T-helper 2 cell treated with Interferon-gamma antibody and Interleukin-4, amounts not matched to agents 100 ng/mL and 5 ng/mL, for 36 hours (primary cell): ENCODE measurements at regions not wholly inside any gene's neighbourhood (a gene's known extent, or its start where the extent isn't known, plus 50 kb on each side); places are given as distances from the start of the nearest gene placed in this dataset.

Source experiments
- intact Hi-C: fragments of 100-400 bp; cut with micrococcal nuclease; formaldehyde crosslinking; loops from one replicate; pipeline ENCODE4 v1.15.1; 2023

DNA sequence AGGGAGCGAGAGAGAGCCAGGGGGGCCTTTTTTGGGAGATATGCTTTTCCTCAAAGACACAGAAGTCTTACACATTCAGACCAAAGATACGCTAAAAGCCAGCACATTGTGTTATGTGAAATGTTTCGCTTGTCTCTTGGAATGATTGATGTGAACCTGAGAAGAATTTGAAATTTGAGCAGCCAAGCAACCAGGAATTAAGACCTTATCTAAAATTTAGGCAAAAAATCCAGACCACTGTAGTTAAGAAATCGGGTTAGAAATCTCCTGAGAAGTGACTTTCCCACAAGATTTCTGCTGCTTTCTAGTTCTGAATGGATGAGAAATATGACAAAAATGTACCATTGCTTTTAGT is 223.2 kb upstream of the GMDS start:
- intact Hi-C loops = no loop called here

DNA sequence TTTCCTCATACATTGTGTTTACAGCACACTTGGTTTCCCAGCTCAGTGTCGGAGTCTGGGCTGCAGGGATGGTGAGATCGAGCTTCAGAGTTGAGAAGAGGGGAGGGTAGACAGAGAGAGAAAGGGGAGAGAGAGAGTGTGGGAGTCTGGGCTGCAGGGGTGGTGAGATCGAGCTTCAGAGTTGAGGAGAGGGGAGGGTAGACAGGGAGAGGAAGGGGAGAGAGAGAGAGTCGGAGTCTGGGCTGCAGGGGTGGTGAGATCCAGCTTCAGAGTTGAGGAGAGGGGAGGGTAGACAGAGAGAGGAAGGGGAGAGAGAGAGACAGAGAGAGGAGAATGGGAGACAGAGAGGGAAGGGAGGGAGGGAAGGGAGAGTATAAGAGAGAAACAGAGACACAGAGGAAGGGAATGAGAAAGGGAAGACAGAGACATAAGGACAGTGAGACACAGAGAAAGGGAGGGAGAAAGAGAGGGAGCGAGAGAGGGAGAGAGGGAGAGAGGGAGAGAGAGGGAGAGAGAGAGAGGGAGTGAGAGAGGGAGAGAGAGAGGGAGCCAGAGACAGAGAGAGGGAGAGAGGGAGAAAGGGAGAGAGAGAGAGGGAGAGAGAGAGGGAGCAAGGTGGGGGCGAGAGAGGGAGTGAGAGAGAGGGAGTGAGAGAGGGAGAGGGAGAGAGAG is 222.7 kb upstream of the GMDS start:
- intact Hi-C loops = no loop called here

DNA sequence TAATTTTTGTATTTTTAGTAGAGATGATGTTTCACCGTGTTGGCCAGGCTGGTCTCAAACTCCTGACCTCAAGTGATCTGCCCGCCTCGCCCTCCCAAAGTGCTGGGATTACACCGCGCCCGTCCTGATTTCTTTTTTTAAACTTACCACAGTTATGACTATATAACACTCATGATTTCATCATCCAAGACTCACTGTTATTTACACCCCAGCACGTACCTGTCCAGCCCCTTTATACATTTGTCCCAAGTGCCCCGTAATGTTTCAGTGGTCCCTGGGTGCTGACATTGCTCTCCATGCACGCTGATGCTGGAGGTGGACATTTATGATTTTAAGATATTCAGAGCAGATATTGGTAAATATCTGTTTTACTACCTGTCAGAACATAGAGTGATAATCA is 219.9 kb upstream of the GMDS start:
- intact Hi-C loops = no loop called here

DNA sequence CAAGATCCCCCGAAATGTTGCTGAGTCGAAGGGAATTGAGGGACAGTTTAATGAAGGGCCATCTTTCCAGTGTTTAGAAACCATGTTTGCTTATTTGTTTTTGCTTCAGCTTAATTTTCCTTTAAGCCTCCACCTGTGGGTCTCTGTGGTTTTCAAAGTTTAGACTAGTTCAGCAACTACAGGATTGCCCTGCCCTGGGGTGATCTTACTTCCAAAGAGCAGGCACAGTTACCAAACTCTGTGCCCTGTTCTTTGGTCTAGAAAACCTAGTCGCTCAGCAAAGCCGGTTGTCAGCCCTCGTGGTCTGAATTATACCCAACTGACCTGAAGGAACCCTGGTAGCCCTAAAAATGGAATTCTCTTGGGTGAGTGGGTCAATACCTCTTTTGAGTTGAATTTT is 219.2 kb upstream of the GMDS start:
- intact Hi-C loops = no loop called here

DNA sequence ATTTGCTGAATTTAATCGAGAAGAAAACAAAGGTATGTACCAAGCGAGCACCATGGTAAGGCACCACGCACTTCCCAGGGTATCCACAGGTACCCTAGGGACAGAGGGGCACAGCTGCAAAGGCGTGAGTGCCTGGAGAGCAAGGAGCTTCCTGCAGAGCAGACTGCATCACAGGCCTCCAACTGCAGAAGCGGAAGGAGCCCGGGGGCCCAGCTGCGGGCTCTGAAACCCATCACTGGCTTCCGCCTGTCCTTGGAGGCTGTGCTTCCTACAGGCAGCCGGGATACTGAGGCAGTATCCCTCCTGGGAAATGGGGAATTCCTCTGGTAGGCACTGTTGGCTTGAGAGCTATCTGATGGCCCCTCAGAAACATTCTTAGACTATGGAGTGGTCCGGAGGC is 217.4 kb upstream of the GMDS start:
- intact Hi-C loops = no loop called here

DNA sequence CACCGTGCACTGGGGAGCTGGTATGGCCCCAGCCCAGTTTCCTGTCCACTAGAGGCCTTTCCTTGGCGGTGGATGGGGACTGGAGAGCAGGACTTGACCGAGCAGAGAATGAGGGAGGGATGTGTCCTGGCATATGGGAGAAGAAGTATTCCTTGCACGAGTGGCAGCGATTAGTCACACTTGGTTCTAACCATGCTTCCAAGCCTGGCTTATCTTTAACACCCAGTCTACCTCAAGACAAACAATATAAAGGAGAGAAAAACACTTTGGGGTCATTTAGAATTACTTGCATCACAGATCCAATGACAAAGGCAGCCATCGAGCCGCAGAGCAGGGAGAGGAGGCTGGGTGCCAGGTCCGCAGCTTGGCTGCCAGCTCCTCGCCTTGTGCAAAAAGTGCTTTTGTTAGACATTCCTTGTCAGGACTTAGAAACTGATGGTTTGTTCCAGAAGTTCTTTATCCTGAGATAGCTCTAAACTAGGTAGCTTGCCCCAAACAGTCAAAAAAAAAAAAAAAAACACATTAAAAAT is 214.9 kb upstream of the GMDS start:
- intact Hi-C loops = no loop called here

DNA sequence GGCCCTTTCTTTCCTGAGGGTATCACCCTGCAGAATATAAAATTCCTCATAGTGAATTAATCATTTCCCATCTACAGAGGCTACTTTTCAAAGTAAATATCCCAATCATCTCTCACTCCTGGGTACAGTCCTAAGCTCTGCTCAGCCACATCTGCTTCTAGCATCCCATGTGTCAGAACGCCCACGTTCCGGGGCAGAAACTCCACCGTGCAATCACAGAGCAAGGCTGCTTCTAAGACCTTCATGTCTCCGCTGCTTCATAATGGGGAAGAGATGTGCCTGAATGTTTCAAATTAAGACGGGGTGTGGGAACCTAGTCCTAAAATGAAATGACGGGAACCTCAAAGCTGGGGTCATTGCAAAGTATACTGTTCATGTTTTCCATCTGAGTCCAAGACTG is 208.8 kb upstream of the GMDS start:
- intact Hi-C loops = no loop called here

DNA sequence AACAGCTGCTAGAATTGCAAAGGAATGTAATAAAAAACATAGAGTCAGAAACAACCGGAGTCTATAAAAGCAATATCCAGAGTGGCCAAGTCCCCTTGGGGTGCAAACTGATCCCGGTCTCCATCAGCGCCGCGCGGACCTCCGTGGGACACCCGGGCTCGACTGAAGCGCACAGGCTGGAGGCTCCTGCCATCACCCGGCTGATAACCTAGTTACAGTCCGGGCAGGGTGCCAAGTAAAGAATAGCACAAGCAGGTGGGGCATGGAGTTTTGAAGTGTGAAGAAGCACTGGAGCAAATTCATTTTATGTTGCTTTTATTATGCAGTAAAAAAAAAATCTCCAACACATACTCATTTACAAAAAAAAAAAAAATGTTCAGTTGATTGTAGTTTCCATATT is 205.1 kb upstream of the GMDS start:
- intact Hi-C loops = no loop called here

DNA sequence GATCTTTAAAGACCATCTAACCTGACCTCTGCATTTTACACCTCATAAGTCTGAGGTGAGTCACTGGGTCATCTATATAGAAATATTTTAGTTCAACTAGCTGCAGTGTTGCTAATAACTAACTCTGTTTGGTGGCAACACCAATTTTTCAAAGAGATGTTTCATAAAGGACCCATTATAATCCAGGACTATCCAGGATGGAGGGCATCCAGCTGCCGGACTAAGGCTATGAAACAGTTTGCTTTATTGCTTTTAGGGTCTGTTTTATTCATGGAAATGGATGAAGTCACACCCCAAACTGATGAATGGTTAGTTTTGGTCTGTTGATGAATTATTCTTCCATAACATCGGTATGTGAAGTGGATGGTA is 204.2 kb upstream of the GMDS start:
- intact Hi-C loops = loop anchor here (2.0 to 5.0 kb wide), 3 partner anchors 183 to 852 kb away; no protein-coding TSS in a partner anchor

DNA sequence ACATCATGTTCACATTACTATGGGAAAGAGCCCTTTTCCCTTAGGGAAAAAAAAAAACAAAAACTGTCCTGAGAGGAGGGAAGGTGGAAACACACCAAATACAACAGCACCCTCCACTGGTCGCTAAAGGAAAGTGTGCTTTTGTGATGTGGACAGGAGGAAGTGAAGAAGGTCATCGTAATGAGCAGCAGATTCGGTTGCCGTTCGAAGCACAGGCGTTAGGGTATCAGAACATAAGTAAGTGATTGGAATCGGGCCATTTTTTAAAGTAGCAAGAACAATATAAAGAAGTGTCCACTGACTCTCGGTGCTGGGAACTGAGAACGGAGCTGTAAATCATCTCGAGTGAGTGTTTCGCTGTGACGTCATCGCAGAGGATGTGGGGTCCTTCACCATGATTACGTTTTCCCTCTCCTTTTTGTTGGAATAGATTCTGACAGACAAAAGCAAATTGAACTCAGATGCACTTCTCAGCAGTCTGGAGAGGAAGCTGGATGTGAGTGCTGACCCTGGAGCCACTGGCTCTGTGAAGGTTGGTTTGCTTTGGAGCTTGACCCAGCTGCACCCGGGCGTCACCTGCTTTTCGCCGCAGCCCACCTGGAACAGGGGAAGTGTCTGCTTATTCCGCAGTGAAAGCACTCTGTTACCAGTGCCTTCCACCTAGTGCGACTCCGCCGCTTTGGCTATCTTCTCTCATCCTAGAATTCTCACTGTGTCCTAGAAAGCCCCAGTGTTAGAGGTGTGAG is 203.6 kb upstream of the GMDS start:
- intact Hi-C loops = loop anchor here (2.0 to 5.0 kb wide), 3 partner anchors 183 to 852 kb away; no protein-coding TSS in a partner anchor

DNA sequence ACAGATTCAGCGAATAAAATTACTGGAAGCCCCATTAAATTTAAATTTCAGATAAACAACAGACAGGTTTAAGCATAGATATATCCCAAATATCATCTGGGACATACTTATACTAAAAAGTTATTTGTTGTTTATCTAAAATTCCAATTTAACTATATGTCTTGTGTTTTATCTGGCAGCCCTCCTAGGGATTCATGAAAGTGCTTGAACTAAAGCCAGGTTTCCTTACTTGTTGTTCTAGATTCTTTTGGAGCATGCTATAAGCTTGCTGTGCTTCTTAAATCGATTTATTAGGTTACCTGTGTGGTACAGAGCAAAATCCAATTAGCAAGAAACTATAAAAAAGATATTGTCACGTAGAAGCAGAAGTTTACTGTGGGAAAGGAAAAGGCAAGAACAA is 202.5 kb upstream of the GMDS start:
- intact Hi-C loops = loop anchor here (2.0 to 5.0 kb wide), 3 partner anchors 184 to 851 kb away; no protein-coding TSS in a partner anchor

DNA sequence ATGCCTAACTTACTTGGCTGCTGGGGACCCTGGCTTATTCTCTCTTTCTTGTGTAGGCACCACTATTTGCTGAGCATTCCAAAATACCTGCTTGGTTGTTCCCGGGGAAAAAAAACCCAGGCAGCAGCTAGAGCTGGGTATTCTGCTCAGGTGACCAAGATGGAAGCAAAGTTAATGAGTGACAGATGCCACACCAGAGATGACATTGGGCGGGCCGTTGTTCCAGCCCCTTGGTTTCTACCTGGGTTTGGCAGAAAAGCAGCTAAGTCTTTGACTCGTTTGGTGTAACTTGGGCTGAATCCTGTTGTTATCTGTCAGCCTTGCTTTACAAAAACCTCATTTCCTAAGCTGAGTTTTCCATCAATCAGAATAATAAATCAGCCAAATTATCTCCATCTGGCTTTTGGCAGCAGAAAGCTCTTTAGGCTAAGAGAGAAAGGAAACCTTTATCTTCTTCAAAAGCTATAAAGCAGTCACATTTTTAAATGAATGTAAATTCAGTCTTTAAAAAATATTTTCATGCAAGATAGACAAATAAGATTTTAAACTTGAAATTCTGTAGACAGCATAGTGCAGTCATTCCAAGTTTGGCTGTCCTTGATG is 202.0 kb upstream of the GMDS start:
- intact Hi-C loops = loop anchor here (5.0 kb wide), 2 partner anchors 185 to 850 kb away; no protein-coding TSS in a partner anchor

DNA sequence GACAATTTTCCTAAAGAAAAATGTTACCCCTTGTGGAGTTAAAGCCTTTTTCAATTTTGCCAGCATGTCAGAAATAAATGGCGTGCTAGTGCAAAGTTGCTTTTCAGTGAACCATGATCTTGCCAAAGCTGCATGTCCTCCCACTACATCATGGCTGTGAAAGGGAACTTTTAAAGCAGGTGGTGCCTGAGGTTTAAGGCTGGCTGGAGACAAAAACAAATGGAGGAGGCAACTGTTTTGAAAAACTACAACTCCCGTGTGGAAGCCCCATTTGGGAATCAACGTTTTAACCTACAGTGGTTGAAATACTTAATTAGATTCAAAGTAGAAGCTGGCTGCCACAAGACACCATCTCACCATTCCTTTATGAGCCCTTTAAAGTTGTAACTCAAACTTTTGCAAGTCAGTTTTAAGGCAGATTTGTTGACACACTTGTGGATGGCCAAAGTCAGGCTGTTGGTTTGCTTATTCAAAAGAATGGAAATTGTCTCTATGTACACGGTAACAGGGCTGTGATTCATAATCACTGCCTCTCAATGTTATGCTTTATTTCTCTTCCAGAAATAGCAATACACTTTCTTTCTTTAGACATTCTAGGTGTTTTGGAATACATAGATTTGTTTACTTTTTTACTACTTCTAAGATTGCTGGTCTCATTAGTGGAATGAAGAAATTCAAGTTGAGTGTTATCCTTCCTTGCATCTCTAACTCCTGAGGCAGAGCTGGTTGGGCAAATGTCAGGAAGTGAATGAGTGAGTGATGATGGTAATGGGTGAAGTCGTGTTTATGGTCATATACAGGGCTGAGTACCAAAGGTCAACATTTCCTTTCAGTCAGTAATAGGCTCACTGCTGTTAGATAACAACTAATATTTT is 196.4 kb upstream of the GMDS start:
- intact Hi-C loops = no loop called here

DNA sequence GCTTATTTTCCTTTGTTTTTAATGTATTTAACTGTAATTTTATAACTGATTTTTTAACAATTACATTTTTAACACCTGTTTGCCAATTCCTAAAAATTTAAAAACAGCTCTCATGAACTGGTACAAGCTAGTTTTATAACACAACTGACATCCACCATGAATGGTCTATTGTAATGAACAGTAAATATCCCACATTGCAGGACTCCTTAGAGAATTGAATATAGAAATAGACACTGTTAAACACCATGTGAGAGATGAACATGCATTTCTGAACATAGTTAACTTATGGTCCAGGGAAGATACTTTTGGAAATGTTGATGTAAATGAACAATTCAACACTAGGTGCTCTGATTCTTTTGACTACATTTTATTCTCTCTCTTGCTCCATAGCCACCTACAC is 195.1 kb upstream of the GMDS start:
- intact Hi-C loops = no loop called here

DNA sequence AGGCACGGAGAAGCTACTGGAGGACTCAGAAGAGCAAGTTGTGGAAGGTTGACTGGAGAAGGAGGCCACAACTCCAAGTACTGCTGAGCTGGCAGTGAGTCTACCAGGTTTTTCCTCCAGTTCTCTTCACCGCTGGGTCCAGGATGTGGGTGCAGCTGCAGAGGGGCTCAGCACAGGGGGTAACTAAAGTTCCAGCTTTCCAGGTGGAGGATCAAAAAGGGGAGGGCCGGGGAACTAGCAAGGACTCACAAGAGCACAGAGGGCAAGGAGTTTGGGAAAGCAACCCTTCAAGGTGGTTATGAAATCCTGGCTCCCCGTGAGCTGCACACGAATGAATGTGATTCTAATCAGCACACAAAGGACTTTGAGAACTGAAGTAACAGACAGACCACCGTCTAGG is 194.2 kb upstream of the GMDS start:
- intact Hi-C loops = no loop called here

DNA sequence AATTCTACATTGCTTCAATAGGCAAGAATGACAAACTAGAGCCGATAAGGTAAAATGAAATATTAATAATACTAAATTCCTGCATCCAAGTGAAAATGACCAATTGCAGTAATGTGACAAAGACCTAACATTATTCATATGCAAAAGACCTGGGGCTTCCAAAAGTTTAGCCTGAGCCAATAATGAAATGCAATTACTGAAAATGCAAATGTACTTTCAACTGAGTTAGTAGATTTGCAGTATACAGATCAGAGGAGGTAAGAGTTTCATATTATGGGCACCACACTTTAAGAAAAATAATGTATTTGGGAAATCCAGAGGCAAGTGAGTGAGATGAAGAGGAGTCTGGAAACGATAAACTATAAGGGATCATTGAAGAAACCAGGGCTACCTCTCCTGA is 193.7 kb upstream of the GMDS start:
- intact Hi-C loops = no loop called here

DNA sequence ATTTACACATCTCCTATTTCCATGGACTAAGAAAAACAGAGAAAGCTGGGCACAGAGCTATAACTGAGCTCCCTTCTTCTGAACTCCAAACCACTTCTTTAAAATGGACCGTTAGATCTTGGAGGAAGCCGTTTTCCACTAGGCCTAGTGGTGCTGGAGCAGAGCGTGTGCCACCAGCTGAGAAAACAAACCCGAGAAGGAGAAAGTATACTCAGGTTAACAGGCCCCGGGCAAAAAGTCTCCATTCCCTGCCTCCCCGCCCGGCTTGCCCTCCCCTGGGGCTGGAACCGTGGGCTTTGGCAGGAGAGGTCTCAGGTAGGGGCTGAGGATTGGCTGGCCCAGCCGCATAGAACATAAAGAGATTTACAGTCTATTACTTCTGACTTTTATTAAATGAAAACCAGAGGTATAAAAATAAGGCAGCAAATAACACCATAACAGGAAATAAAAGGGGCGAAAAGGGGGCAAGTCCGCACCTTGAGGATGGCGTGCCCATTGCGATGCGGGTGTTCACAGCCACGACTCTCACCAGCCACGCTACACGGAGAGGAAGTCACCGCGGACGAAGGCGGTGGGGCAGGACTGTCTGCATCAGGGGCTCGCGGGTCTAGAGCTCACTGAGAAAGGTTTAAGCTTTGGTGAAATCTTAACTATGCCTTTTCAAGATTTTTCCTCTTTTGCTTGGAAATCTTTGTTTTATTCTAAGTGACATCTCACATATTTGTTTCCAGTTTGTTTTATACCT is 191.2 kb upstream of the GMDS start:
- intact Hi-C loops = no loop called here

DNA sequence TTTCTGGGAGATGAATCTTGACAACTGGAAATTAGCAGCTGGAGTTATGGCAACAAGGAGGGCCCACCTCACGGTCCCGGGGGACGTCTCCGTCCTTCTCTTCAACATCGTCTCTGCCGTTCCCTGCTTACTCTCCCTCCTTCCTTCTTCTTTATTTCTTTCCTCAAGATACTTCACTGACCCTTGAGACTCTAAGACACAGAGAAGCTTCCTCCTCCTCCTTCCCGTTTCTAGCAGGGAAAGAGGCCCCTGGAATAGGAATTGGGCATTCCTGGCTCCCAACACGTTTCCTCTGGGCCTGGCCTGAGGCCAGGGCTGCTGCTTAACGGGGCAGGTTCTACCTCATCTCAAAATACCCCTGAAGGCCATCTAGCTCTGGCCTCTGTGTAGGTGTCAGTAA is 189.9 kb upstream of the GMDS start:
- intact Hi-C loops = no loop called here

DNA sequence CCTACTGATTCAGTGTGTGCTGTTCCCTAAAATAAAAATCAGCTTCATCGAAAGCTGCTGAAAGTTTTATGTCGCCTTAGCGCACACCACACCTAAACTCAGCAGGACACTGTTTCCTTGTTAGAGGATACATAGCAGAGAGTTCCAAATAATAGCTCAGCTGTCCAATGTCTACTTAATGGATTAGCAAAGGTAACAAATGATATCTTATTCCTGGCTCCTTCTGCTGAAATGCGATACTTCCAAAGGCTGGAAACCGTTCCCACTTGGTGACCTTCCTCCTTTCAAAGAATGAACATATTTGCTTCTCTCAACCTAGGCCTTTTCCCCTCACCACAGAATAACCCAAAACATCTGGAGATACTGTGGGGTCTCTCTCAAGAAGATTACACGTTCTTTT is 189.5 kb upstream of the GMDS start:
- intact Hi-C loops = no loop called here

DNA sequence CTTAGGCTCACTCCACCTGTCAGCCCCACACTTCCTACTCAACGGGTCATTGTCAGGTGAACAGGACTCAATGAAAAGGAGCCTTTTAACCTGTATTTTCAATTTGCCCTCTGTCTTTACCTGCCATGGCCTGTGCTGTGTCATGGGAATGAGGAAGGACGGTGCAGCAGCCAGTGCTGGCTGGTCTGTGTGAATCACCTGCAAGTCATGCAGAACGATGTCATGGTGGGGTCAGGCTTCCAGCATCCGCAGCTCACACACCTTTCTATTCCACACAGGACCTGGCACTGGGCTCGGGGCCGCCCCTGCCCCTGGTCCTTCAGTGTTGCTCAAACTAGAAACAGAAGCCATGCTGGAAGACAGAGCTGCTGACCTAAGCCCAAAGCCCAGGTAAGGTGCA is 188.7 kb upstream of the GMDS start:
- intact Hi-C loops = no loop called here

DNA sequence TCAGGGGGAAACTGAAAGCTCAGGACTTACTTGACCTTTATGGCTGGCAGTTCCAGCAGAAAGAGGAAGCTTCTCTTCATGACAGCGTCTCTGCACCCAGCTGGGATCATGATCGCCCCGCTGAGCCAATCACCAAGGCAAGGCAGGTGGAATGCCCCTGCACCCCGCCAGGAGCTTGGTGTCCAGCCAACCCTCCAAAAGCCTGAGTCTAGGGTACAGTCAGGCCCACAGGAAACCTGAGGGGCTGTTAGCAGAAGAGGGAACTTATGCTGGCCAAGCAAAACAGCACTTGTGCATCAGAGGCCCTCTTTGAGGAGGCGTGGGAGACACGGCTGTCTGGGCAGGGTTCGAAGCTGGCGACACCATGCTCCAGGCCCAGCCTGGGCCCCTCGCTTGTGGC is 188.3 kb upstream of the GMDS start:
- intact Hi-C loops = no loop called here
